GM12864 (cell line): ENCODE measurements at regions not wholly inside any gene's neighbourhood (a gene's known extent, or its start where the extent isn't known, plus 50 kb on each side); places are given as distances from the start of the nearest gene placed in this dataset.

ENCODE experiments used
- DNase-seq: peaks from one replicate; pipeline ENCODE4 v3.0.0-alpha.2; 2011; ENCODE audit warnings: low read depth
- H3K4me3 ChIP-seq: 2 replicates; pipeline ENCODE4 v1.5.1; 2011; ENCODE audit warnings: mild to moderate bottlenecking, low read depth, low read length, control low read depth
- CTCF ChIP-seq: IDR thresholded peaks from 2 replicates; pipeline ENCODE4 v1.5.1; 2011; ENCODE audit warnings: low read depth, mild to moderate bottlenecking, moderate library complexity, low read length, control low read depth, inconsistent platforms; ENCODE audit errors: missing control alignments

GRCh38 chr4:8932884-8933283 is 61.2 kb upstream of the HMX1 start:
- no peak overlapping the region for H3K4me3 ChIP-seq
- no peak for TF ChIP-seq CTCF
- no peak for DNase-seq

DNA sequence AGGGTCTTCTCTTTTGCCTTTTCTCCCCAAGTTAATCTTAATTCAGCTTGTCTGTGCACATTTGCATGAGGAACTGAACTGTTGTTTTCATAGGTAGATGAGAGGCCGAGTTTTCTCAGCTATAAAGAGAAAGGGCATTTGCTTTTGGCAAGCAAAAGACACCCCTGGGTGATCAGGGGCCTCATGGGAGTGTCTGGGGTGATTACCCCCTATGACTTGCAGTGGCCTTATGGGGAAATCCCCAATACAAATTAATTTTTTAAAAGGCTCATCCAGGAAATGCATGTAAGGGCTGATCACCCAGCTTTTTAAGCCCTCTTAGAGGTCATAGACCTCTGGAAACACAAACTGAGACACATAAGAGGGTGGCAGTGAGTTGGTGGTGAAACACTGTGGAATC is 56.4 kb upstream of the HMX1 start:
- no peak for TF ChIP-seq CTCF
- DNase-seq, result no peak
- no peak overlapping the region for H3K4me3 ChIP-seq

GRCh38 chr4:8922481-8922880 is 50.8 kb upstream of the HMX1 start:
- TF ChIP-seq CTCF, result no peak
- DNase-seq, result no peak
- H3K4me3 ChIP-seq, result no peak overlapping the region

DNA sequence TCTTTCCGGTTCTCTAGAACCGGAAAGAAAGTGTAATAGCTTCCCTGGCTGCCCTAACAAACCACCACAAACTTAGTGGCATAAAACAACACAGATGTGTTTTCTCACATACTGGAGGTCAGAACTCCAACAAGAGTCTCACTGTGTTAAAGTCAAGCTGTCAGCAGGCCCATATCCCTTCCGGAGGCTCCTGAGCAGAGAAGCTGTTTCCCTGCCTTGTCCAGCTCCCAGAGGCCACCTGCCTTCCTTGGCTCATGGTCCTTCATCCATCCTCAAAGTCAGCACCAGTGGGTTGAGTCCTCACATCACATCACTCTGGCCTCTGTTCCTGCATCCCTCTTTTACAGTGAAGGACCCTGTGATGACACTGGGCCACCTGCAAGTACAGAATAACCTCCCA is 49.8 kb upstream of the HMX1 start:
- TF ChIP-seq CTCF, result no peak
- no peak overlapping the region for H3K4me3 ChIP-seq
- DNase-seq, result no peak
